ENCODE measurements at regions not wholly inside any gene's neighbourhood (a gene's known extent, or its start where the extent isn't known, plus 50 kb on each side); places are given as distances from the start of the nearest gene placed in this dataset.

DNA sequence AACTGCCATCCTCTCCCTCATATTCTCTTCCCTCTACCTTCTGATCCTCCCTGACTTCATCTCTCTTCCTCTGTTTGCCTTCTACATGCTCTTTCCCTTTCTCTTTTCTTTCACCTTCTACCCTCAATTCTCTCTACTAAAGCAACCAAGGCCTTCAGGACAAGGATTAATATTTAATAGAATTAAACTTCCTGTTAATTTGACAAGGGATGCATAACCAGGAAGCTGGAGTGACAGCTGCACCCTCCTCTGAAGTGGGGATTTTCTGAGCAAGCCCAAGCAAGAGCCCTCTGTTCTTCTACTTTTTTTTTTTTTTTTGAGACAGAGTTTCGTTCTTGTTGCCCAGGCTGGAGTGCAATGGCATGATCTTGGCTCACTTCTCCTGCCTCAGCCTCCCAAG, 63.4 kb upstream of the MED4 start:
- TF ChIP-seq CTCF (conservative IDR thresholded peaks at IDR 0.05 in 1 of 2, IDR thresholded peaks at IDR 0.05 in 1 of 2; ENCODE audit: low read depth in 1 of 2, low read length in 2 of 2) (no peak), EZH2 (IDR thresholded peaks at IDR 0.05; ENCODE audit: low read length, missing control alignments) (no peak)

Measured in fibroblast of lung (primary cell).